ENCODE measurements at regions not wholly inside any gene's neighbourhood (a gene's known extent, or its start where the extent isn't known, plus 50 kb on each side); places are given as distances from the start of the nearest gene placed in this dataset.

- Histone ChIP-seq H3K56ac (replicated peaks; ENCODE audit: insufficient read length, low read depth, low read length) (no peak overlapping the region), H4K91ac (replicated peaks; ENCODE audit: insufficient read length, low read length) (no peak overlapping the region), H3K4ac (replicated peaks; ENCODE audit: insufficient read length, low read depth, low read length) (no peak overlapping the region), H3K4me2 (ENCODE audit: insufficient read depth in 1 of 2, low read depth in 2 of 2, low read length in 2 of 2) (no peak overlapping the region), H2AK5ac (ENCODE audit: low read depth, low read length) (no peak overlapping the region), H4K8ac (ENCODE audit: extremely low read depth, insufficient read depth, low read length) (no peak overlapping the region), H4K20me1 (replicated peaks in 1 of 2; ENCODE audit: control insufficient read depth in 1 of 2, insufficient read depth in 2 of 2, low read length in 2 of 2) (peaks cover 0 to 2% of the 10 kb centered on the region in 2 experiments), H2BK5ac (ENCODE audit: low read depth, low read length) (no peak overlapping the region), H2BK20ac (ENCODE audit: low read length) (no peak overlapping the region), H4K5ac (ENCODE audit: insufficient read length, low read depth, low read length) (no peak overlapping the region), H3K27ac (ENCODE audit: low read depth, low read length) (no peak overlapping the region), H3K4me1 (replicated peaks in 1 of 4; ENCODE audit: control insufficient read depth in 3 of 4, insufficient read depth in 4 of 4, low read length in 3 of 4) (peaks cover 1 to 10% (median 7%) of the 10 kb centered on the region in 4 experiments; a peak in 6 of 7 replicates), H3K27me3 (replicated peaks in 1 of 4; ENCODE audit: control insufficient read depth in 3 of 4, extremely low read depth in 1 of 4, insufficient read depth in 3 of 4, low read length in 3 of 4) (no peaks in the 10 kb centered on the region), H2AFZ (ENCODE audit: low read length) (no peak overlapping the region), H3K14ac (ENCODE audit: insufficient read length) (no peak overlapping the region), H3K36me3 (ENCODE audit: control insufficient read depth in 2 of 4, insufficient read depth in 4 of 4, low read length in 3 of 4) (no peaks in the 10 kb centered on the region), H3K9me3 (ENCODE audit: insufficient read depth in 2 of 2, low read depth in 1 of 2, low read length in 1 of 2) (no peaks in the 10 kb centered on the region), H3K4me3 (ENCODE audit: extremely low read depth in 1 of 4, insufficient read depth in 2 of 4, low read depth in 3 of 4, low read length in 4 of 4) (no peak overlapping the region), H3K79me2 (ENCODE audit: control insufficient read depth in 1 of 2, insufficient read depth in 2 of 2, low read length in 2 of 2) (no peaks in the 10 kb centered on the region), H2BK12ac (ENCODE audit: low read depth, low read length) (no peak overlapping the region), H3K9ac (replicated peaks in 1 of 4; ENCODE audit: extremely low read depth in 1 of 4, low read depth in 3 of 4, low read length in 3 of 4) (no peak overlapping the region), H2BK15ac (ENCODE audit: low read length) (no peak overlapping the region), H3K18ac (ENCODE audit: extremely low read depth, low read length) (no peak overlapping the region), H3K79me1 (ENCODE audit: low read depth, low read length) (no peaks in the 10 kb centered on the region), H3K23me2 (ENCODE audit: low read depth, low read length) (no peaks in the 10 kb centered on the region; the same call in 1 of the 2 replicates), H3K23ac (ENCODE audit: insufficient read length) (no peak overlapping the region), H2BK120ac (replicated peaks; ENCODE audit: low read depth, low read length) (no peak overlapping the region)
- FAIRE-seq (no peak), DNase-seq (ENCODE audit: low read depth in 1 of 2, low spot score in 2 of 2) (no peak)
- WGBS, 2 experiments (ENCODE audit: extremely low coverage in 1 of 2, insufficient coverage in 1 of 2, insufficient read length in 1 of 2, insufficient replicate concordance in 2 of 2, low coverage in 1 of 2, low lambda C conversion rate in 2 of 2, missing lambda C conversion rate in 1 of 2) = 74% methylated on average over 4 of the region's 4 CpGs; no CpG with 5 or more reads in 1 of the 2 experiments
- POLR2A ChIA-PET (ENCODE audit: partially characterized antibody) = interaction anchor here (1.6 to 2.1 kb wide), 2 partner anchors 58 to 85 kb away, joined by 3 to 5 read pairs; no protein-coding TSS in a partner anchor
- CTCF ChIA-PET (ENCODE audit: partially characterized antibody) = interaction anchor here (0.7 to 28.1 kb wide), 21 partner anchors 18 to 226 kb away, joined by 3 to 823 read pairs (median 14); no protein-coding TSS in a partner anchor
- no peak for TF ChIP-seq TBP (IDR thresholded peaks at IDR 0.05; ENCODE audit: low read depth, low read length)
- TF ChIP-seq E2F6 (IDR thresholded peaks at IDR 0.05) = no peak
- TF ChIP-seq KDM1A (IDR thresholded peaks at IDR 0.05; ENCODE audit: borderline replicate concordance, low read length) = no peak
- no peak for TF ChIP-seq TAF7 (optimal IDR thresholded peaks at IDR 0.05; ENCODE audit: borderline replicate concordance, low read depth, low read length)
- TF ChIP-seq EZH2 (IDR thresholded peaks at IDR 0.05; ENCODE audit: low read depth, low read length, severe bottlenecking) = no peak
- TF ChIP-seq GTF2F1 (IDR thresholded peaks at IDR 0.05; ENCODE audit: borderline replicate concordance, low read depth, low read length) = no peak
- no peak for TF ChIP-seq ASH2L (IDR thresholded peaks at IDR 0.05; ENCODE audit: low read length)
- no peak for TF ChIP-seq RFX5 (IDR thresholded peaks at IDR 0.05; ENCODE audit: borderline replicate concordance, low read depth, low read length)
- no peak for TF ChIP-seq TCF12 (IDR thresholded peaks at IDR 0.05; ENCODE audit: low read depth, low read length)
- TF ChIP-seq, protein P1, sequence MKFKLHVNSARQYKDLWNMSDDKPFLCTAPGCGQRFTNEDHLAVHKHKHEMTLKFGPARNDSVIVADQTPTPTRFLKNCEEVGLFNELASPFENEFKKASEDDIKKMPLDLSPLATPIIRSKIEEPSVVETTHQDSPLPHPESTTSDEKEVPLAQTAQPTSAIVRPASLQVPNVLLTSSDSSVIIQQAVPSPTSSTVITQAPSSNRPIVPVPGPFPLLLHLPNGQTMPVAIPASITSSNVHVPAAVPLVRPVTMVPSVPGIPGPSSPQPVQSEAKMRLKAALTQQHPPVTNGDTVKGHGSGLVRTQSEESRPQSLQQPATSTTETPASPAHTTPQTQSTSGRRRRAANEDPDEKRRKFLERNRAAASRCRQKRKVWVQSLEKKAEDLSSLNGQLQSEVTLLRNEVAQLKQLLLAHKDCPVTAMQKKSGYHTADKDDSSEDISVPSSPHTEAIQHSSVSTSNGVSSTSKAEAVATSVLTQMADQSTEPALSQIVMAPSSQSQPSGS (IDR thresholded peaks at IDR 0.05; ENCODE audit: low read length) = no peak
- TF ChIP-seq BCL11A (IDR thresholded peaks at IDR 0.05; ENCODE audit: low read depth in 2 of 2, low read length in 2 of 2) = no peak
- TF ChIP-seq ZNF274 (IDR thresholded peaks at IDR 0.05; ENCODE audit: borderline replicate concordance, extremely low read depth, low read length) = no peak
Measured at GRCh38 chr1:201708085-201708512, 120.9 kb upstream of the IPO9 start.

Measured in H1 (cell line).